Cardiac fibroblast (primary cell): ENCODE measurements at regions not wholly inside any gene's neighbourhood (a gene's known extent, or its start where the extent isn't known, plus 50 kb on each side); places are given as distances from the start of the nearest gene placed in this dataset.

Experiments
- DNase-seq, 2 donors: peaks; one replicate each; pipeline versions ENCODE4 v3.0.0 to v3.0.0-alpha.2; 2010; ENCODE audit warnings: low read depth in 2 of 2
- H3K4me3 ChIP-seq, 2 donors: replicated peaks in 1 of 2; 1 replicate in 1 of 2; 2 replicates in 1 of 2; pipeline ENCODE4 v1.5.1; 2011; ENCODE audit warnings: low read depth in 2 of 2, low read length in 2 of 2, mild to moderate bottlenecking in 2 of 2, moderate library complexity in 1 of 2
- TF ChIP-seq, protein P1 (sequence below): IDR thresholded peaks from one replicate; pipeline ENCODE4 v1.5.1; 2011; ENCODE audit warnings: low read depth, mild to moderate bottlenecking, low read length, inconsistent platforms

- no peak for DNase-seq
- H3K4me3 ChIP-seq: no peak overlapping the region
- TF ChIP-seq, protein P1, sequence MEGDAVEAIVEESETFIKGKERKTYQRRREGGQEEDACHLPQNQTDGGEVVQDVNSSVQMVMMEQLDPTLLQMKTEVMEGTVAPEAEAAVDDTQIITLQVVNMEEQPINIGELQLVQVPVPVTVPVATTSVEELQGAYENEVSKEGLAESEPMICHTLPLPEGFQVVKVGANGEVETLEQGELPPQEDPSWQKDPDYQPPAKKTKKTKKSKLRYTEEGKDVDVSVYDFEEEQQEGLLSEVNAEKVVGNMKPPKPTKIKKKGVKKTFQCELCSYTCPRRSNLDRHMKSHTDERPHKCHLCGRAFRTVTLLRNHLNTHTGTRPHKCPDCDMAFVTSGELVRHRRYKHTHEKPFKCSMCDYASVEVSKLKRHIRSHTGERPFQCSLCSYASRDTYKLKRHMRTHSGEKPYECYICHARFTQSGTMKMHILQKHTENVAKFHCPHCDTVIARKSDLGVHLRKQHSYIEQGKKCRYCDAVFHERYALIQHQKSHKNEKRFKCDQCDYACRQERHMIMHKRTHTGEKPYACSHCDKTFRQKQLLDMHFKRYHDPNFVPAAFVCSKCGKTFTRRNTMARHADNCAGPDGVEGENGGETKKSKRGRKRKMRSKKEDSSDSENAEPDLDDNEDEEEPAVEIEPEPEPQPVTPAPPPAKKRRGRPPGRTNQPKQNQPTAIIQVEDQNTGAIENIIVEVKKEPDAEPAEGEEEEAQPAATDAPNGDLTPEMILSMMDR: no peak
These were observed 738.0 kb upstream of the ZEB2 start for GRCh38 chr2:145257931-145258330.

DNA sequence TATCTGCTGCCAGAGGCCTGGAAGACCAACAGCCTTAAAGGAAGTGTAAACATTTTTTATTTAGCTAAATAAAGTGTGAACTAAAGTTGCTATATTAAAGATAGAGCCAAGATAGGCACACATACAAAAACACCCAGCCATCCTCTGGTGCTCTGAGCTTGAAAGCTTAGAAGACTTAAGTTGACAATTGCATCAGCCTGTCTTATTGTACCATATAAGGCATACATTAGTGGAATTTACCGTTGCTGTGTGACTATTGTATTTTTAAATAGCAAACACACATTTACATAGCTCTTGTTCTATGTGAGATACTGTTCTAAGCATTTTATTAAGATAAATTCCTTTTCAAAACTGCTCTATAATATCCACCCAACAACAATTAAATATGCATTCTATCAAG, 736.6 kb upstream of the ZEB2 start:
- H3K4me3 ChIP-seq: no peak overlapping the region
- TF ChIP-seq, protein P1: no peak
- peak in 1 of 2 donors; percentile 12 for DNase-seq

DNA sequence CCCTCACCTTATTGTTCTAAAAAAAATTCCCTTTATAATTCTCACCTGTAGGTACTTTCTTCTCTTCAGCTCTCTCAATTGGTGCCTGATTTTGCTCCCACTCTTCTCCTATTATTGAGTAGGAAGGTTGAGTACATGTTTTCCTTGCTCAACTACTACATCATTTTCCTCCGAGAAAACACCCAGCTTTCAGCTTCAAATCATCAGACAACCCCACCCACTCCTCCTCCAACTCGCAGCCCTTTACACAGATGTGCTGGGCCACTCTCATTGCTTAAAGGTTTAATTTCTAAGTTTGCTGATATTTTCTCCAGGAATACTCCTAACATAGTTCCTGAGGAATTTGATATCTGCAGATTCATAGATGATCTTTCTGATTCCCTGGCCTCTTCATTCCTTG, 734.4 kb upstream of the ZEB2 start:
- DNase-seq: no peak
- TF ChIP-seq, protein P1: no peak
- H3K4me3 ChIP-seq: no peak overlapping the region

DNA sequence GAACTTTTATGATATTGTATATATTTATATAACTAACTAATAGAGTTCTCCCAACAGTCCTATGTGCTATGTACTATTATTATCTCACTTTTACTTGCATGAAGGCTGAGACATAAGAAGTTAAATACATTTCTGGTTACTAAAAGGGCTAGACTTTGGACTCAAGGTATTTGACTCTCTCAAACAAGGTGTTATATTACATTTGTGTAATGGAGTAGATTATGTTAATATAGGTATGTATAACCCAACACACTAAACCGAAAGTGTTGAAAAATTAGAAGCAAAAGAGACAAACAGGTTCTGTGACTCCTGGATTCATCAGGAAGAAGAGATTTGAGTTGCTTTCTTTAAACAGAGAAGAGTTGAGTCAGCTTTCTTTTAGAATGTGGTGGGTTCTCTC, 733.6 kb upstream of the ZEB2 start:
- no peak for DNase-seq
- TF ChIP-seq, protein P1: no peak
- no peak overlapping the region for H3K4me3 ChIP-seq

- no peak for DNase-seq
- no peak overlapping the region for H3K4me3 ChIP-seq
- TF ChIP-seq, protein P1: no peak
These were observed 725.5 kb upstream of the ZEB2 start for GRCh38 chr2:145245268-145245870.

DNA sequence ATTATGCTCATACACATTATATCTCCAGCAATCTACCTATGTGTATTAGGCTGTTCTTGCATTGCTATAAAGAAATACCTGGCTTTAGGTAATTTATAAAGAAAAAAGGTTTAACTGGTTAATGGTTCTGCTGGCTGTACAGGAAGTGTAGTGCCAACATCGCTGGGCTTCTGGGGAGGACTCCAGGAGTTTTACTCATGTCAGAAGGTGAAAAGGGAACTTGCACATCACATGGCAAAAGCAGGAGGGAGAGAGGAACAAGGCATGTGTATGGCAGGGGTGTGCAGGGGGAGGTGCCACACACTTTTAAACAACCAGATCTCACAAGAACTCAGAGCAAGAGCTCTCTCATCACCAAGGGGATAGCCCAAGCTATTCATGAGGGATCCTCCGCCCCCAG, 715.4 kb upstream of the ZEB2 start:
- DNase-seq: no peak
- TF ChIP-seq, protein P1: no peak

DNA sequence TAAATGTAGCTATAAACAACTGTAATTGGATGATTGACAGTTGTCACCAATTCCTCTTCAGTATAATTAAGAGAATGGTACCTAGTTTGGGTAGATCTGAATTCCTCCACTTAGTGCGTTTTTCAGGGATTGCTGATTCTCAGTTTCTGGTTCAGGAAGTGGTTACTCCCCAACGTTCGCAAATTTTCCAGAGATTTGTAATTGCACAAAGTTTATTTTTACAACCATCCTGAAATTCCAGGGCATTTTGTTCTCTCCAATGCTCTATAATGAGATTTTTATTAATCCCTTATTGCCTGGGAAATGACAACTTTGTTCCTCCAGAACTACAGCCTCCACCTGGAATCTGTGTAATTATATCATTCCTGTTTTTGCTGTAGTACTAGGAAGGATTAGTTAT, 710.6 kb upstream of the ZEB2 start:
- TF ChIP-seq, protein P1: no peak
- no peak overlapping the region for H3K4me3 ChIP-seq

More for the DNA sequence above, 715.4 kb upstream of the ZEB2 start:
- no peak overlapping the region for H3K4me3 ChIP-seq

More for the DNA sequence above, 710.6 kb upstream of the ZEB2 start:
- DNase-seq: no peak
